ENCODE measurements at regions not wholly inside any gene's neighbourhood (a gene's known extent, or its start where the extent isn't known, plus 50 kb on each side); places are given as distances from the start of the nearest gene placed in this dataset.
A peak's percentile ranks its signal among the peaks of the same experiment; 100 is the strongest.

DNA sequence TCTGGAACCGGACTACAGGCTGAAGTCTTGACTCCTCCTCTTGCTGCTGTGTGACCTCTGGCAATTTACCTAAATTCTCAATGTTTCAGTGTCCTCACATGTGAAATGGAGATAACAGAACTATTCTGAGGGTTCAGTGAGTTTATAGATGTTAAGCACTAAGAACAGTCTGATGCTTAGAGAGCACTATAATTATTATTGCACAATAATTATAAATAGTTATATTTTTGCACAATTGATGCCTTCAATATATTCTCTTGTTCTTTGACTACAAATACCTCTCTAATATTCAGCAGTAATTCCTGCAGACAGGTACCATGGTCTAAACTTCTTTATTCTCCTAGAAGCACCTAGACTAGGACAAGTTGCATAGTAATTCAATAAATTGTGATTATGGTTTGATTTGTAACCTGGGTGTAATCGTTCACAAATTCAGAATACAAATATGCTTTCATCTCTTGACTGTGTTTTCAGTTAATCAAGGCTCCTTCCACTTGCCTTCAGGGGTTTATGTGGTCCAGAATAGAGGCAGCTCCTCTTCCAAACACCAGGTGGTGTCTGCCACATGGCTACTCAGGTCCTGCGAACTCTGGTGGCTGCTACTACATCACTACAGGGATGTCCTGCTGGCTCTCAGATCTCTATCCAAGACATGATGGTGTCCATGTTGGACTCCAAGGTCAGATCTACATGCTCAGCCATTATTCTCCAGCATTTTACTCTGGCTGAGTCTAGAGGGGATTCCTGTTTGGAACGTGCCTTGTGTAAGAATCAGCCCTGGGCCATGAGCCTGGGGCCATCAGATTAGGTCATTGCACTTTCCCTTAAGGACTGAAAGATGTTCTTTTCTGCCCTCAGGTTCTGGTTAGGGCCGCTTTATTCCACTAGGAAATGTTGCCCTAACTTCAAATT lies 103.4 kb downstream of the QRFPR start:
- no peak for DNase-seq (ENCODE audit: insufficient read length, low spot score)
- FAIRE-seq, result no peak

DNA sequence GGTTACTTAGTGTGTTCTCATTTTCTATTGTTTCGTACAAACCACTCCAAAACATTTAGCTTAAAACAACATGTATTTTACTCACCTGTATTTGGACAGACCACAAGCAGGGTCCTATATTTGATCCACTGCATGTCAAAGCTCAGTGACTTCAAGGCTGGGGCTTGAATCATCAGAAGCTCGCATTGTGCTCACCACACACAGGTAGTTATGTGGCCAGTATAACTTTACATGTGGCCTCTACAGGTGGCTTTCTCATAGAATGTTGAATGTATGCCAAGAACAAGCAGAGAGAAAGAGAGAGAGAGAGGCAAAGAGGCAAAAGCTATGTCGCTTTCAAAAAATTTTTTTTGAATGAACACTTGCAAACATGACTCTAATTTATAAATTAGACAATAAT lies 107.6 kb downstream of the QRFPR start:
- FAIRE-seq, result no peak
- DNase-seq (ENCODE audit: insufficient read length, low spot score), result no peak

DNA sequence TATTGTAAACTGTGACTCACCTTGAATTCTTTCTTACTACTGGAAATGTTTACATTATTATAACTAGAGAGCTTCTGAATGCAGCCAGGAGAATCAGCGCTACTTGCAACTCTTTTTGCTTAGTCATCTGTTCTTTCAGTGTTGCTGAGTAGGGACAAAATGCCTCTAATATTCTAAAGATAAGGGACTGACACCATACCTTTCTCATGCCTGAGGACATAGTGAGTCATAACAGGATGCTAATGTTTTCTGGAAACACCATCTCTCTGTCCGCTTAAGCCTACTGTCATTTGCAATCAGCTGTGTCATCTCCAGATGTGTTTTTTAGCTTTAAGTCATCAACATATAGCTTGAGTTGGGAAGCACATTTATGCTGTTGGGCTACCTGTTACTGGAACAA lies 108.3 kb downstream of the QRFPR start:
- FAIRE-seq, result no peak
- DNase-seq (ENCODE audit: insufficient read length, low spot score), result no peak

DNA sequence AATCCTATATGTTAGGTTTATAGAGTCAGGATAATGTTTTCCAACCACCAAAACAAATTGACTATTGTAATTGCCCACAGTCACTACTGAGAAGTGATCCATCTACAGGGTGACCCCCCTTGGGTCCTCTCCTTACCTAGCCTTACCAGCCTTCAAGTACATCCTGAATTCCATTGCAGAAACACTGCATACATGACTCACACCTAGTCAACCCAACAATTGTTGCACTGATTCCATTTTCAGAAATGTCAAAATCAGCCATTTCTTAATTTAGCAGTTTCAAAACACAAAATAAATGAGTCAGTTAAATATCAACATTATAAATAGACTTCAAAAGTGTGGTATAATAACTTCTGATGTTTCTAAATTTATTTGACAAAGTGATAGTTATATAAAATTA lies 106.3 kb upstream of the TNIP3 start:
- DNase-seq (ENCODE audit: insufficient read length, low spot score) (no peak), FAIRE-seq (no peak)

DNA sequence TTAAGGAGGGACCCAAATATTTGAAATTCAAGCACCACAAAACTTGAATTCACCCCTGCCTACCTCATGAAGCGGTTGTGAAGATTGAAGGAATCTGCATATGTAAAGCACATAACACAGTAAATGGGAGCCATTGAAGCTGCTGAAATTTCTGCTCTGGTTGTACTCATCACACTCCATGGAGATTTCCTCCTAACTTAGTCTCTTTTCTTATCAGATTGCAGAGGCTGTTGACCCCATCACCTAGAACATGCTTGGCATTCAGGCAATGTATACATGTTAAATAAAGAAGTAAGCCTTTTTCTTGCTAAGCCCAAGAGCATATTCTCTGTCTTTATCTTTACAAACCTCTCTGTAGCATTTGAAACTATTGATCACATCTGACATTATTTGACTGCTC lies 104.9 kb upstream of the TNIP3 start:
- FAIRE-seq (no peak), DNase-seq (ENCODE audit: insufficient read length, low spot score) (no peak)

DNA sequence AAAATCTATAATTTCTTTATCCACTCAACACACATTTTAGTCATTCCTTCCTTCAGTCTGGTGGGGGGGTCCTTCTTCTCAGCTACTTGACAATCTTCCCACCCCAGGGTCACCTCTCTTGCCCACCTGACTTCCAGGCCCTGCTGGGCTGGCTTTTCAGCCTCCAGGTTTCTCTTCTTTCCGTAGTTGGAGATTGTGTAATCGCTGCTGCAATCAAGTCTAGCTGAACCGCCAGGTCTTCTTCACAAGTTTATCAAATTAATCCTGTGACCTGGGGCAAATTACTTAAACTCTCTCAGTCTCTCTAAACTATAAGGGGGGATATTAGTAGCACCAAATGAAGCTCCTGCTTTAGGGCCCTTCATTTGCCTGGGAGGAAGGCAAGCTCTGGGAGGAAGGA lies 102.9 kb upstream of the TNIP3 start:
- FAIRE-seq, result no peak
- DNase-seq (ENCODE audit: insufficient read length, low spot score), result no peak

DNA sequence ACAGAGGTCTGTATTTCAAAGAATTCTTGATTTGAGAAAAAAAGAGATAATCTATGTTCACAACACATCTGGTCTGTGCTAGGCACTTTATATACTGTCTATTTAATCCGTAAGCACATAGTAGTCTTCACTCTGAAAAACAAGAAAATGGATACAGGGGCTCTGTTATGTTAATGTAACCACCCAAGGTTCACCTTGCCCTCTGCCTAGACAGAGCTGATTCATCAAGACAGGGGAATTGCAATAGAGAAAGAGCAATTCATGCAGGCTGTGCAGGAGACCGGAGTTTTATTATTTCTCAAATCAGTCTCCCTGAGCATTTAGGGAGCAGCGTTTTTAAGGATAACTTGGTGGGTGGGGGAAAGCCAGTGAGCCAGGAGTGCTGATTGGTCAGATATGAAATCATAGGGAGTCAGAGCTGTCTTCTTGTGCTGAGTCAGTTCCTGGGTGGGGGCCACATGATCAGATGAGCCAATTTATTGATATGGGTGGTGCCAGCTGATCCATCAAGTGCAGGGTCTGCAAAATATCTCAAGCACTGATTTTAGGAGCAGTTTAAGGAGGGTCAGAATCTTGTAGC lies 92.9 kb upstream of the TNIP3 start:
- FAIRE-seq, result no peak
- no peak for DNase-seq (ENCODE audit: insufficient read length, low spot score)

DNA sequence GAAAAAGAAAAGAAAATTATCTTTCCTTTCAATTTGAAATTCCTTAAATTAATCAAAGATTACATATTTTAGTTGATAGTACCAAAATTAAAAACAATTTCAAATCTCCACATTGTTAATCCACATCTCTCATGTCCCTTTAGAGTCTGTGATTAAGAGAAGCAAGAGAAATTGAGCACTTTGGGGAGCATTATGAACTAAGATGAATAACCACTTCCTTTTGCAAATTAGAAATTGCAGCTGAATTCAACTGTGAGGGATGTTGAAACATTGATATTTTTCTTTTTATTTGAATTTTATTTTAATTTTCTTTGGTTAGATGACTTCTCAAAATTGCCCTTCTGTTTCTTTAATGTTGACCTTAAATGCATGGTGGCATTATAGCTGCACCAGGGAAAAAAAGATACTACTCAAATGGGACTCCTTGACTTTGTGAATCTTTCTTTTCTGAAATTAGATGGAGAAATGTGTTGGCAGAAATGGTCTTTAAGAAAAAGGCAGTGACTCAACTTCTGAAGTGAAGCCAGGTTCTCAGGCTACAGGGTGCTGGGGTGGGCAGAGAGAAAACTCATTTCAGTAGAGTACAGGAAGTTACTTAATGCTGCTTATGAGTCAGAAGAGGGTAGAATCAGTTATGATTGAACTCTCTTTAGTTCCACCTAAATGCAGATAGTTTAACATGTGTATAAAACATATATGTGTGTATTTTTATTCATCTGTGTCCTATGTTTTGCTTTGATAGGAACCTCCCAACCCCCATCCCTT lies 92.0 kb upstream of the TNIP3 start:
- DNase-seq (ENCODE audit: insufficient read length, low spot score) (peak; percentile 27), FAIRE-seq (peak; percentile 83)

DNA sequence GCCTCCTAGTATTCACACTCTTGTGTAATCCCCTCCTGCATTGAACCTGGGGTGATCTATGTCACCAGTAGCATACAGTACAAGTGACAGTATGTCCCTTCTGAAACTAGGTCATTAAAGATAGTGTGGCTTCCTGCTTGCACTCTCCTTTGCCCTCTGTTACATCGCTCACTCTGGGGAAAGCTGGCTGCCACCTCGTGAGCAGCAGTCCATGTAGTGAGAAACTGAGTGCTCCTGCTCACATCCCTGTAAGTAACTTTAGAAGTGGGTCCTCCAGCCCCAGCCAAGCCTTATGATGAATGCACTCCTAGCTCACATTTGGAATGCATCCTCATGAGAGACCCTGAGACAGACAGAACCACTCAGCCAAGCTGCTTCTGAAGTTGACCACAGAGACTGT lies 89.8 kb upstream of the TNIP3 start:
- no peak for DNase-seq (ENCODE audit: insufficient read length, low spot score)
- FAIRE-seq, result peak; percentile 40

DNA sequence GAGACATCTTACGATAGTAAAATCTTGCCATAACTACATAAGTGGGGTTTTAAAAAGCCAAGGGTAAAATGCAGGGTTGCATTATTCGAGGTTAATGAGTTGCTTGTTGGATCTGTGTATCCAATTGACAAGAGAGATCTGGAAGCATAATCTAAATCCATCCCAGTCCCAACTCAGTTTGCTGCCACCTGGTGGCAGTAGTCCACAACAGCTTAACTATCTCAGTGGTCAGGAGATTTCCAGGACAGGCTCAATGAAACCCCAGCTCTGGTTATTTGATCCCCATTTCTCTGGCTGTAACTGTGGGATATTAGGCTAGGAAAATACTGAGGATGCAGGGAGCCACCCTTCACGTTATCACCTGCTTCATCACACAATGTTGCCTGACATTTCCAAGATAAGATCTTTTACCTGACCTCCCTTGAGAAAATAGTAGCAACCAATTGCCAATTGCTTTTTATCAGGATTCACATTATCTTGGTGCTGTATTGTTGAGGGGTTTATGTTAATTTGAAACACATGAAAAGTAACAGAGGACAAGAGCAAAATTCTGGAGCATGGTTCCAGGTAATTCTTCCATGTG lies 88.2 kb upstream of the TNIP3 start:
- peak; percentile 90 for FAIRE-seq
- DNase-seq (ENCODE audit: insufficient read length, low spot score), result peak; percentile 38

DNA sequence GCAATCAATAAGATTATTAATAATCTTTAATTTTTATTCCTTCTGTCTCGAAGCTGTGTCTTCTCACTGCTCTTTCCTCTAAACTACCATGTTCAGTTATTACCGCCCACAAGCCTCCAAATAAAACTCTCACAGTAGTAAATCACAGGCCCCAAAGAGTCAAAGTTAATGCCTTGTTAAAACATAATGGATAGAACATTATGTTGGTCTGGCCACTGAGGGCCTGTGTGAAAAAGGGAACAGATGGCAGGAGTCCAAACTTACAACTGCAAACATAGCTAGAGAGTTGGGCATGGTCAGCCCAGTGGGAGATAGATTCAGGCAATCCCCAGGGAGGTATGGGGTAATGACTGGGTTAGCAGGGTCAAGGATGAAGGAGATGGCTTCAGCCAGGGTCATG lies 84.6 kb upstream of the TNIP3 start:
- DNase-seq (ENCODE audit: insufficient read length, low spot score) (no peak), FAIRE-seq (no peak)

DNA sequence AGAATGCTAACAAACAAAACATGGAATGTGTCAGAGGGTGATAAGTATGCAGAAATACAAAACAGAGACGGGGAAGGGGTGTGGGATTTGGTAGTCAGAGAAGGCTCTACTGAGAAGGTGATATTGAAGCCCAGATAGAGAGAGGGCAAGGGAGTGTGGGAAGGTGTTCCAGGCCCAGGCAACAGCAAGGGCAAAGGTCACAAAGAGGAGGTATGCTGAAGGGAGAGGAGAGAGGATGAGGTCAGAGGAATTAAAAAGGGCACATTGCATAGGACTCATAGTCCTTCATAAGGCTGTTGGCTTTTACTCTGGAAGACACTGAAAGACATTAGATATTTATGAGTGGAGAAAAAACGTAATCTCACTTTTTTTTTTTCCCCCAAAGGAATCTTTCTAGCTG lies 82.6 kb upstream of the TNIP3 start:
- FAIRE-seq (no peak), DNase-seq (ENCODE audit: insufficient read length, low spot score) (no peak)

DNA sequence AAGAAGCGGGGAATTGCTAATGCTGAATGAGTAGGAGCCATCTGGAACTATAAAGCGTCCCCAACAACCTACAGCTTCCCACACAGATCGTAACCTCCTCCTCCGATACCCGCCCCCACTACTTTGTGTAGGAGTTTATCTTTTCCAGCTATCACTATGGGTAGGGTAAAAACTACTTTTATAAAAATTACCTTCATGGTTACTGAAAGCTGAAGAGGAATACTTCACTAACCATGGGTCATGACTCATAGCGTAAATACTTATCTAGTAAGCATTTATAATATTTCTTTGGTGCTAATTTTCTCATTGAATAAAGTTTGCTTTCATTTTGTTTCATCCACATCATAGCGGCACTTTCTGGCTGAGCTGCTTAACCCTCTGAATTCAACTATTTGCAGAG lies 79.4 kb upstream of the TNIP3 start:
- FAIRE-seq, result peak; percentile 39

DNA sequence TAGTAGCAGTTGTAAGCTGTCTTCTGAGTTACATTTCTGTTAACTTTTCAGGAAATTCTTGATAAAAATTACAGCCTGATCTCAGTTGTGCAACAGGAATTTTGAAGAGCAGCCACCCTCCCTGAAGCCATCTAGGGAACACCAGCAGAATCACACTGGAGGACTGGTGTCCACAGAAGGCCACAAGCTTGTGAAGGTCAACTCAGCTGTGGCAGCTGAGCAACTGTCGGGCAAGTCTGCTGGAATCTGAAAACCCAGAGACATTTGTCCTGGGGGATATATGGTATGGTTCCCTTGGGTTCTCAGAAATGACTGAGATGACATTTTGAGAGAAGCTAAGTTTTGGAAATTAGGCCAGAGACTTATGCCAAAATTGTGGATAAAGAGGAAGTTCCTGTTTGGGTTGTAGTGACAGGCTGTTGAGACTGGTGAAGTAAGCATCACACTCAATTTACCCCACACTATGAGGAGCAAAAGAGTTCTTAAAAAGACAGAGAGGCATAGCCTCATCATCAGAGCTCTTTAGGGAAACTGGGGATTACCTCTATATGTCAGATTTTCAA lies 78.1 kb upstream of the TNIP3 start:
- FAIRE-seq (peak; percentile 35), DNase-seq (ENCODE audit: insufficient read length, low spot score) (no peak)

More for the DNA sequence above, 79.4 kb upstream of the TNIP3 start:
- no peak for DNase-seq (ENCODE audit: insufficient read length, low spot score)

DNA sequence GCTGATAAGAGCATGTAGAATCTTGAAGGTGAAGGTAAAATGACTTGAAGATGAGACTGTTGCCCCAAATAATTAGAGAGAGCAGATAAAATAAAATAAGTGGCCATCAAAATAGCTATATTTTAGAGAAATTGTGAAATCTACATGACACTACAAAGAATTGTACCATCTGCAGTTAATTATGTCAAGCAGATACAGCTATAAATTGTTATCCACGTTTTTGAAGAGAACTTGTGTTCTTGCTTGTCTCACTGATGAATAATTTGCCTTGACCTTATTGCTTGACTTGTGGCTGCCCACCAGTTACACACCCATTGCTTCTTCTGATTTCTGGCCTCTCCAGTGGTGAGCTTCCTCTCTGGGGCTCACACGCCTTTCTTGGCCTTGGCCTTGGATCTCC lies 75.8 kb upstream of the TNIP3 start:
- no peak for FAIRE-seq
- no peak for DNase-seq (ENCODE audit: insufficient read length, low spot score)

DNA sequence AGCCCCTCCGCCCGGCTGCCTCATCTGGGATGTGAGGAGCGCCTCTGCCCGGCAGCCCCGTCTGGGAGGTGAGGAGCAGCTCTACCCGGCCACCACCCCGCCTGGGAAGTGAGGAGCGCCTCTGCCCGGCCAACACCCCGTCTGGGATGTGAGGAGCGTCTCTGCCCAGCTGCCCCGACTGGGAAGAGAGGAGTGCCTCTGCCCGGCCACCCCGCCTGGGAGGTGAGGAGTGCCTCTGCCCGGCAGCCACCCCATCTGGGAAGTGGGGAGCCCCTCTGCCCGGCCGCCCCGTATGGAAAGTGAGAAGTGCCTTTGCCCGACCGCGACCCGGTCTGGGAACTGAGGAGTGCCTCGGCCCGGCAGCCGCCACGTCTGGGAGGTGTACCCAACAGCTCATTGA lies 74.3 kb upstream of the TNIP3 start:
- no peak for DNase-seq (ENCODE audit: insufficient read length, low spot score)
- FAIRE-seq, result no peak

DNA sequence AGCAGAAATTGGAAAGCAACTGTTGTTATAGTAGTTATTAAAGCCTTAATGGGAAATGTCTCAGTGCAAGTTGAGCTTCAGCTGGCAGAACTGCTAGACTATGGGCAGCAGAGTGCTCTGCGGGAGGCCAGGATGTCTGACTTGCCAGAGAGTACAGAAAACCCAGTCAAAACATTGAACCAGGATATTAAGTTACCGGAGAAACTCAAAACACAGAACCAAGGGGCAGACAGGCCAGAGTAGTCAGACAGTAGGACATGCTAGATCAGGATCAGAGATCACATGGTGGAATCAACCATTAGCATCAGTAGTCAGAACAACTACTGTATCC lies 72.9 kb upstream of the TNIP3 start:
- DNase-seq (ENCODE audit: insufficient read length, low spot score) (no peak), FAIRE-seq (no peak)

DNA sequence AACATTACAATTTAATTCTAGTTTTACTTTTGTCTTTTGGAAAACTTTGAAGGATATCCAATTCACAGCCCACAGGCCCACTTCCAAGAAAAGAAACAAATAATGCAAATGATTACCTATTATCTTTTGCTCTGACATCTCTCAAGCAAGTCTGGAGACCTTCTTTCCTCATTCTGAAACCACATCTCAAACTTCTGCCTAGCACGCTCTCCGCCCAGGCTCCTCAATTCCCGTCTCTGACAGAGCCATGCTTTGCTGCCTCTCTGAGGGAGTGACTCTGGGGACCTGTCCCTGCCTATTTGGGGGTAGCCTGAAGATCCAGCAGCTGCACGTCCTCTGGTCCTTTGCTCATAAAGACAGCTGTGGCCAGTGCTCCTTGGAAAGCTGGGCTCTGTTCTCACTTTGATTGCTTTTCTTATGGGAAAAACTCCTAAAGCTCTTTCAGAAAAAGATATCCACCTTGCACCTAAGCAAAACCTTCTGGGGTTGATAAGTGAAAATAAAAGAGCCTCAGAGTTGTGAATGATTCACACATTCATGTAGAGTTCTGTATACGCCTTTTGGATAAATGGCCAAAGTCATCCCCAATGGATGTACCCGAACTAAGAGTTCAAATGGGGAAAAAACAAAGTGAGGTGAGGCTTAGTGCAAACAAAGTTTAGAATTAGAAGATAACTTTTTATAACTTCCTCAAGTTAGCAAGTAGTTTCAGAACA lies 72.4 kb upstream of the TNIP3 start:
- FAIRE-seq (no peak), DNase-seq (ENCODE audit: insufficient read length, low spot score) (no peak)

DNA sequence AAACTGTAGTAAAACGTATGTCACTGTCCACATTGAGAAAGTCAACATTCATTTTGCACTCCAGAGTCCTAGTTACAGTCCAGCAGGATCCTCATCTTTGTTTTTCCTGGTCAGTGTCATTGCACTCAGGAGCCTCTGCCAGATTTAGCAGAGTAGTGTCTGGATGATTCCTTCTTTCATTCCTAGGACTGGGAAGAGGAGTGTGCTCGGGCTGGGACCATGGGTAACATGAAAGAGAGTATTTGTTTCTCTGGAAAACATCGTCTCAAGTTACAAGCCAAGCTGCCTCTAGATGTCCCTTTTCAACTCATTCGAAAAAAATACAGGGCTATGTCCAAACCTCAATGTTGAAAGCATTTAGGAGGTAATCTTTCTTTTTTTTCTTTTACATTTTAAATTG lies 69.9 kb upstream of the TNIP3 start:
- no peak for FAIRE-seq
- DNase-seq (ENCODE audit: insufficient read length, low spot score), result no peak

DNA sequence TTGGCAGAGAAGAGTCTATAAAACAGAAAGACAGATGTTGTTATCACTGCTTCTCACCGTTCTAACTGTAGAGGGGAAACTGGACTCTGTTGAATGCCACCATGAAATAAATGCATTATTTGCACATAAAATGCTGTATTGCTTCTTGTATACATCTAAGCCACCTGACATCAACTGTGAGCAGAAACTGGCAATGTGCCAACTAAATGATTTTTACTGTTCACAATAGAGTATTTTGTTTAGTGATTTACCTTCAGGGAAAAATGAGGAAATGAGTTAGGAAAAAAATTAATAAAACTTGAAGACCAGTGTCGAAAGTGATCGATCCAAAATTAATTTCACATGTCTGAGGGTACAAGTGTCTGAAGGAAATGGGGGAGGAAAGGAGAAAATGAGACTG lies 65.9 kb upstream of the TNIP3 start:
- FAIRE-seq (no peak), DNase-seq (ENCODE audit: insufficient read length, low spot score) (no peak)

DNA sequence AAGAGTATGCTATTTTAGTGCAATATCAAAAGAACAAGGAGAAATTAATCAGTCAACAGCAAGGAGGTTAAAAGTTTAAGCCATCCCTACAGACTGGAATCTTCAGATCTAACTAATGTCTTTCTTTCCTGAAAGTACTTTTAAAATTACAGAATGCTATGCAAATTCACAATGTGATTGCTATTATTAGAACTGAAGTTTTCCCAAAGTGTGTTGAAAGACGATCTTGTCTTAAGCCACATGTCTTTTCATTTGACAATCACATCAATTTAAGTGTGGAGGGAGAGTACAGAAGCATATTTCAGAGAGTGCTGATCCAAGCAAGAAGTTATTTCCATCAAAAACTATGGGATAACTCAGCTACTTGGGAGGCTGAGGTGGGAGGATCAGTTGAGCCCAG lies 64.7 kb upstream of the TNIP3 start:
- DNase-seq (ENCODE audit: insufficient read length, low spot score), result no peak
- FAIRE-seq, result no peak
